Suprapubic skin (tissue), 4 donors: ENCODE measurements at regions not wholly inside any gene's neighbourhood (a gene's known extent, or its start where the extent isn't known, plus 50 kb on each side); places are given as distances from the start of the nearest gene placed in this dataset.

Experiments
- DNase-seq, 2 donors: peaks; one replicate each; pipeline ENCODE4 v3.0.0-alpha.2; 2019; ENCODE audit warnings: low spot score in 2 of 2
- H3K27ac ChIP-seq: fragments of 200-600 bp; sonication (generic); one replicate; pipeline ENCODE4 v1.5.1; 2019
- H3K27me3 ChIP-seq: fragments of 200-600 bp; sonication (generic); one replicate; pipeline ENCODE4 v1.5.1; 2019
- H3K36me3 ChIP-seq: fragments of 200-600 bp; sonication (generic); one replicate; pipeline ENCODE4 v1.5.1; 2019
- H3K4me1 ChIP-seq: fragments of 200-600 bp; sonication (generic); one replicate; pipeline ENCODE4 v1.5.1; 2019
- H3K4me3 ChIP-seq: fragments of 200-600 bp; sonication (generic); one replicate; pipeline ENCODE4 v1.5.1; 2019; ENCODE audit warnings: mild to moderate bottlenecking
- H3K9me3 ChIP-seq: fragments of 200-600 bp; sonication (generic); one replicate; pipeline ENCODE4 v1.5.1; 2019
- CTCF ChIP-seq, 2 donors: fragments of 200-600 bp in 1 of 2; fragments of 450-650 bp in 1 of 2; sonication (generic) in 1 of 2; IDR thresholded peaks; one replicate each; pipeline ENCODE4 v1.5.1; 2016 to 2019; ENCODE audit warnings: antibody characterized with exemption in 2 of 2, mild to moderate bottlenecking in 1 of 2, moderate library complexity in 1 of 2
- EP300 ChIP-seq: sonication (generic); formaldehyde crosslinking; IDR thresholded peaks from one replicate; pipeline ENCODE4 v1.6.1; 2017; ENCODE audit warnings: antibody characterized with exemption
- POLR2A ChIP-seq, 2 donors: fragments of 450-650 bp; IDR thresholded peaks; one replicate each; pipeline ENCODE4 v1.6.1; 2017; ENCODE audit warnings: antibody characterized with exemption in 2 of 2, mild to moderate bottlenecking in 2 of 2, moderate library complexity in 2 of 2
- POLR2AphosphoS5 ChIP-seq, 3 donors: sonication (generic); formaldehyde crosslinking; IDR thresholded peaks; one replicate each; pipeline ENCODE4 v1.6.1; 2017; ENCODE audit warnings: antibody characterized with exemption in 3 of 3
- WGBS: methylation state at CpG from one replicate; pipeline ENCODE4 v1.1.5; 2018; 5-methylcytosine and 5-hydroxymethylcytosine counted together

- H3K9me3 ChIP-seq: no peaks in the 10 kb centered on the region
- H3K36me3 ChIP-seq: no peaks in the 10 kb centered on the region
- H3K27me3 ChIP-seq: peaks cover 11% of the 10 kb centered on the region
- WGBS: 46% methylated on average over 6 of the region's 6 CpGs
- no peak overlapping the region for H3K27ac ChIP-seq
- no peak overlapping the region for H3K4me3 ChIP-seq
- DNase-seq: no peak
- TF ChIP-seq CTCF (IDR thresholded peaks at IDR 0.05) (no peak), POLR2A (IDR thresholded peaks at IDR 0.05) (no peak), EP300 (no peak), POLR2AphosphoS5 (IDR thresholded peaks at IDR 0.05) (no peak)
- peaks cover 28% of the 10 kb centered on the region for H3K4me1 ChIP-seq
Measured at GRCh38 chr20:47929368-47930115, 144.3 kb upstream of the SULF2 start.

GRCh38 chr20:47927944-47928343 is 142.7 kb upstream of the SULF2 start:
- TF ChIP-seq POLR2AphosphoS5 (IDR thresholded peaks at IDR 0.05): no peak
- TF ChIP-seq POLR2A (IDR thresholded peaks at IDR 0.05): no peak
- no peak for TF ChIP-seq EP300
- TF ChIP-seq CTCF (IDR thresholded peaks at IDR 0.05): no peak
- H3K4me3 ChIP-seq: no peak overlapping the region
- peaks cover 28% of the 10 kb centered on the region for H3K4me1 ChIP-seq
- H3K27ac ChIP-seq: peak overlapping the region; percentile 72
- peaks cover 13% of the 10 kb centered on the region for H3K27me3 ChIP-seq
- no peaks in the 10 kb centered on the region for H3K9me3 ChIP-seq
- no peak for DNase-seq
- no peaks in the 10 kb centered on the region for H3K36me3 ChIP-seq

GRCh38 chr20:47927385-47927851 is 142.1 kb upstream of the SULF2 start:
- peaks cover 18% of the 10 kb centered on the region for H3K27me3 ChIP-seq
- peak overlapping the region; percentile 72 for H3K27ac ChIP-seq
- H3K36me3 ChIP-seq: no peaks in the 10 kb centered on the region
- 64% methylated on average over 5 of the region's 5 CpGs for WGBS
- H3K4me3 ChIP-seq: no peak overlapping the region
- peaks cover 28% of the 10 kb centered on the region for H3K4me1 ChIP-seq
- no peaks in the 10 kb centered on the region for H3K9me3 ChIP-seq
- TF ChIP-seq EP300 (no peak), POLR2A (IDR thresholded peaks at IDR 0.05) (no peak), POLR2AphosphoS5 (IDR thresholded peaks at IDR 0.05) (no peak), CTCF (IDR thresholded peaks at IDR 0.05) (no peak)
- peak in 1 of 2 donors; percentile 63 for DNase-seq

GRCh38 chr20:47926731-47927130 is 141.4 kb upstream of the SULF2 start:
- Histone ChIP-seq H3K27me3 (peaks cover 24% of the 10 kb centered on the region), H3K9me3 (no peaks in the 10 kb centered on the region), H3K4me1 (peaks cover 34% of the 10 kb centered on the region), H3K27ac (peak overlapping the region; percentile 65), H3K36me3 (no peaks in the 10 kb centered on the region), H3K4me3 (no peak overlapping the region)
- DNase-seq: no peak
- 89% methylated on average over 4 of the region's 4 CpGs for WGBS
- no peak for TF ChIP-seq EP300
- no peak for TF ChIP-seq POLR2A (IDR thresholded peaks at IDR 0.05)
- TF ChIP-seq CTCF (IDR thresholded peaks at IDR 0.05): no peak
- TF ChIP-seq POLR2AphosphoS5 (IDR thresholded peaks at IDR 0.05): no peak

- Histone ChIP-seq H3K4me1 (peaks cover 42% of the 10 kb centered on the region), H3K27ac (no peak overlapping the region), H3K27me3 (peaks cover 34% of the 10 kb centered on the region), H3K4me3 (no peak overlapping the region), H3K36me3 (no peaks in the 10 kb centered on the region), H3K9me3 (no peaks in the 10 kb centered on the region)
- 47% methylated on average over 3 of the region's 3 CpGs for WGBS
- no peak for TF ChIP-seq POLR2AphosphoS5 (IDR thresholded peaks at IDR 0.05)
- no peak for DNase-seq
Measured at GRCh38 chr20:47925593-47925992, 140.3 kb upstream of the SULF2 start.
